Neural progenitor cell (in vitro differentiated cells): ENCODE measurements at regions not wholly inside any gene's neighbourhood (a gene's known extent, or its start where the extent isn't known, plus 50 kb on each side); places are given as distances from the start of the nearest gene placed in this dataset.

Experiments used
- DNase-seq: peaks from one replicate; pipeline ENCODE4 v3.0.0-alpha.2; 2016; ENCODE audit warnings: low spot score
- H2AFZ ChIP-seq: fragments of 200-600 bp; sonication (generic); replicated peaks from 2 replicates; pipeline ENCODE4 v1.6.1; 2016; ENCODE audit warnings: antibody characterized with exemption
- H3F3A ChIP-seq: fragments of 200-600 bp; sonication (generic); 2 replicates; pipeline ENCODE4 v1.6.1; 2016; ENCODE audit warnings: antibody characterized with exemption, low read depth
- H3K27ac ChIP-seq: fragments of 200-600 bp; sonication (generic); 2 replicates; pipeline ENCODE4 v1.5.1; 2016; ENCODE audit warnings: mild to moderate bottlenecking
- H3K27me3 ChIP-seq: fragments of 200-600 bp; sonication (generic); 2 replicates; pipeline ENCODE4 v1.6.1; 2016; ENCODE audit warnings: mild to moderate bottlenecking, moderate library complexity
- H3K36me3 ChIP-seq: fragments of 200-600 bp; sonication (generic); 2 replicates; pipeline ENCODE4 v1.5.1; 2016
- H3K4me1 ChIP-seq: fragments of 200-600 bp; sonication (generic); 2 replicates; pipeline ENCODE4 v1.6.1; 2016; ENCODE audit warnings: mixed run types
- H3K4me2 ChIP-seq: fragments of 200-600 bp; sonication (generic); 2 replicates; pipeline ENCODE4 v1.6.1; 2016
- H3K4me3 ChIP-seq: fragments of 200-600 bp; sonication (generic); 2 replicates; pipeline ENCODE4 v1.5.1; 2016
- H3K79me2 ChIP-seq: fragments of 200-600 bp; sonication (generic); 2 replicates; pipeline ENCODE4 v1.6.1; 2016; ENCODE audit warnings: low read depth
- H3K9ac ChIP-seq: fragments of 200-600 bp; sonication (generic); 2 replicates; pipeline ENCODE4 v1.6.1; 2016
- H3K9me3 ChIP-seq: fragments of 200-600 bp; sonication (generic); 2 replicates; pipeline ENCODE4 v1.5.1; 2016; ENCODE audit warnings: low read depth
- H4K20me1 ChIP-seq: fragments of 200-600 bp; sonication (generic); 2 replicates; pipeline ENCODE4 v1.6.1; 2016; ENCODE audit warnings: low read depth
- H3K27ac Mint-ChIP-seq: 3 replicates; pipeline ENCODE4 v1.8.0; 2021; ENCODE audit warnings: mixed read lengths
- H3K27me3 Mint-ChIP-seq: 2 replicates; pipeline ENCODE4 v1.8.0; 2022; ENCODE audit warnings: low read depth, mild to moderate bottlenecking, inconsistent platforms, moderate library complexity, mixed read lengths; ENCODE audit not compliant: insufficient read depth
- H3K36me3 Mint-ChIP-seq: 3 replicates; pipeline ENCODE4 v1.8.0; 2021; ENCODE audit warnings: mixed read lengths
- H3K4me1 Mint-ChIP-seq: 3 replicates; pipeline ENCODE4 v1.8.0; 2021; ENCODE audit warnings: mixed read lengths
- H3K4me3 Mint-ChIP-seq: 3 replicates; pipeline ENCODE4 v1.8.0; 2021; ENCODE audit warnings: mild to moderate bottlenecking, moderate library complexity, mixed read lengths
- H3K9me3 Mint-ChIP-seq: 3 replicates; pipeline ENCODE4 v1.8.0; 2020; ENCODE audit warnings: mixed read lengths
- CTCF ChIP-seq: fragments of 200-600 bp; sonication (generic); IDR thresholded peaks from 2 replicates; pipeline ENCODE4 v1.5.1; 2017; ENCODE audit warnings: antibody characterized with exemption, mild to moderate bottlenecking
- EZH2 ChIP-seq: fragments of 200-600 bp; sonication (generic); IDR thresholded peaks from 2 replicates; pipeline ENCODE4 v1.6.1; 2017; ENCODE audit warnings: antibody characterized with exemption, mild to moderate bottlenecking, moderate library complexity
- EZH2phosphoT487 ChIP-seq: fragments of 200-600 bp; sonication (generic); IDR thresholded peaks from 2 replicates; pipeline ENCODE4 v1.6.1; 2017; ENCODE audit warnings: antibody characterized with exemption

GRCh38 chr10:22111705-22112104 is 106.1 kb downstream of the EBLN1 start:
- H3K4me1 Mint-ChIP-seq = no peaks in the 10 kb centered on the region
- H3K27me3 ChIP-seq = no peaks in the 10 kb centered on the region
- no peak overlapping the region for H3K27ac Mint-ChIP-seq
- no peak for DNase-seq
- peaks cover 4% of the 10 kb centered on the region for H3K9me3 Mint-ChIP-seq
- H3K9me3 ChIP-seq = no peaks in the 10 kb centered on the region
- no peaks in the 10 kb centered on the region for H3K79me2 ChIP-seq
- no peak overlapping the region for H3K4me3 Mint-ChIP-seq
- H3K4me3 ChIP-seq = no peak overlapping the region
- H3F3A ChIP-seq = no peaks in the 10 kb centered on the region
- H3K27ac ChIP-seq = no peak overlapping the region
- H3K36me3 ChIP-seq = no peaks in the 10 kb centered on the region
- no peaks in the 10 kb centered on the region for H3K4me1 ChIP-seq
- no peaks in the 10 kb centered on the region for H3K36me3 Mint-ChIP-seq
- no peak overlapping the region for H3K9ac ChIP-seq
- H2AFZ ChIP-seq = no peak overlapping the region
- TF ChIP-seq EZH2phosphoT487 (no peak), CTCF (no peak), EZH2 (no peak)
- H4K20me1 ChIP-seq = no peaks in the 10 kb centered on the region
- H3K27me3 Mint-ChIP-seq = no peaks in the 10 kb centered on the region
- no peak overlapping the region for H3K4me2 ChIP-seq

GRCh38 chr10:22111260-22111659 is 106.6 kb downstream of the EBLN1 start:
- Mint-ChIP-seq H3K4me3 (no peak overlapping the region), H3K36me3 (no peaks in the 10 kb centered on the region), H3K9me3 (peaks cover 4% of the 10 kb centered on the region), H3K4me1 (no peaks in the 10 kb centered on the region), H3K27ac (no peak overlapping the region), H3K27me3 (no peaks in the 10 kb centered on the region)
- TF ChIP-seq EZH2 = no peak
- no peak for TF ChIP-seq EZH2phosphoT487
- TF ChIP-seq CTCF = no peak
- Histone ChIP-seq H3K9me3 (no peaks in the 10 kb centered on the region), H3F3A (no peaks in the 10 kb centered on the region), H3K27me3 (no peaks in the 10 kb centered on the region), H3K36me3 (no peaks in the 10 kb centered on the region), H3K4me2 (no peak overlapping the region), H3K4me1 (no peaks in the 10 kb centered on the region), H3K4me3 (no peak overlapping the region), H3K79me2 (no peaks in the 10 kb centered on the region), H3K27ac (no peak overlapping the region), H4K20me1 (no peaks in the 10 kb centered on the region), H2AFZ (no peak overlapping the region), H3K9ac (no peak overlapping the region)
- DNase-seq = no peak

GRCh38 chr10:22110761-22111160 is 107.1 kb downstream of the EBLN1 start:
- Mint-ChIP-seq H3K4me3 (no peak overlapping the region), H3K27me3 (no peaks in the 10 kb centered on the region), H3K4me1 (no peaks in the 10 kb centered on the region), H3K36me3 (no peaks in the 10 kb centered on the region), H3K9me3 (peaks cover 4% of the 10 kb centered on the region), H3K27ac (no peak overlapping the region)
- Histone ChIP-seq H3F3A (no peaks in the 10 kb centered on the region), H3K9me3 (no peaks in the 10 kb centered on the region), H2AFZ (no peak overlapping the region), H4K20me1 (no peaks in the 10 kb centered on the region), H3K9ac (no peak overlapping the region), H3K4me3 (no peak overlapping the region), H3K4me1 (no peaks in the 10 kb centered on the region), H3K36me3 (no peaks in the 10 kb centered on the region), H3K27ac (no peak overlapping the region), H3K79me2 (no peaks in the 10 kb centered on the region), H3K27me3 (no peaks in the 10 kb centered on the region), H3K4me2 (no peak overlapping the region)
- DNase-seq = no peak
- TF ChIP-seq EZH2 (no peak), EZH2phosphoT487 (no peak), CTCF (no peak)

GRCh38 chr10:22105270-22105669 is 101.7 kb upstream of the DNAJC1 start:
- H3K27ac Mint-ChIP-seq = no peak overlapping the region
- TF ChIP-seq EZH2phosphoT487 (no peak), EZH2 (no peak), CTCF (no peak)

More at GRCh38 chr10:22105270-22105669, 101.7 kb upstream of the DNAJC1 start:
- no peak overlapping the region for H3K4me2 ChIP-seq
- no peak overlapping the region for H2AFZ ChIP-seq
- no peak for DNase-seq
- H3K27me3 ChIP-seq = no peaks in the 10 kb centered on the region
- H3K36me3 ChIP-seq = no peaks in the 10 kb centered on the region
- Mint-ChIP-seq H3K4me1 (no peaks in the 10 kb centered on the region), H3K27me3 (peaks cover 4% of the 10 kb centered on the region), H3K36me3 (no peaks in the 10 kb centered on the region), H3K4me3 (no peak overlapping the region), H3K9me3 (peaks cover 4% of the 10 kb centered on the region)
- H3K4me1 ChIP-seq = no peaks in the 10 kb centered on the region
- H4K20me1 ChIP-seq = no peaks in the 10 kb centered on the region
- no peak overlapping the region for H3K9ac ChIP-seq
- H3F3A ChIP-seq = no peaks in the 10 kb centered on the region
- no peak overlapping the region for H3K4me3 ChIP-seq
- no peak overlapping the region for H3K27ac ChIP-seq
- H3K79me2 ChIP-seq = no peaks in the 10 kb centered on the region
- no peaks in the 10 kb centered on the region for H3K9me3 ChIP-seq
